ENCODE measurements at regions not wholly inside any gene's neighbourhood (a gene's known extent, or its start where the extent isn't known, plus 50 kb on each side); places are given as distances from the start of the nearest gene placed in this dataset.
"Not testable (repeated sequence)": the region's sequence is repeated elsewhere in the genome, so short reads cannot be mapped to it uniquely, and the experiment has no call there.

DNA sequence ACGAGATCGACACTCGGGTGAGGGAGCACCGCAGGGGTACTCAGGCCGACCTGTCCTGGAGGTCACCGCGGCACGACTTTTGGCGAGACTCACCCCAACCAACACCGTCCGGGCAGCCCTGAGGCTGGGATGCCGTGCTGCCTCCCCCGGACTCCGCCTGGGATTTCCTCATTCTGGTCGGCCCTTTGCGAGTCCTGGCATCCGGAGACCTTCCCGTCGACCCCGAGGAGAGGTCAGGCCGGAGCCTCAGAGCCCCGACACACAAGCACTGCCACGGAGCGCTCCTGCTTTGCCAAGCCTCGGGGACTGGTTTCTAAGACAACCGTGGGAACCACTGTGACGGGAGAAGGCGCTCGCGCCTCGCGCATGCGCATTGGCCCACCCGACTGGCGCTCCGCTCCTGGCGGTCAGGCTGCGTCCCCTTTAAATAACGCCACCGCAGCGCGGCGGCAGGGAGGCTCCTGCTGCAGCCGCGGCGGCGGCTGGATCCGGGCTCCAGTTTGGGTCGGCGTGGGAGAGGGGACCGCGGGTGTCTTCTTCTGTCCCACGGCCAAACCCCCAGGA is 166.4 kb upstream of the ZNF337 start:
- peak; percentile 87 for DNase-seq

DNA sequence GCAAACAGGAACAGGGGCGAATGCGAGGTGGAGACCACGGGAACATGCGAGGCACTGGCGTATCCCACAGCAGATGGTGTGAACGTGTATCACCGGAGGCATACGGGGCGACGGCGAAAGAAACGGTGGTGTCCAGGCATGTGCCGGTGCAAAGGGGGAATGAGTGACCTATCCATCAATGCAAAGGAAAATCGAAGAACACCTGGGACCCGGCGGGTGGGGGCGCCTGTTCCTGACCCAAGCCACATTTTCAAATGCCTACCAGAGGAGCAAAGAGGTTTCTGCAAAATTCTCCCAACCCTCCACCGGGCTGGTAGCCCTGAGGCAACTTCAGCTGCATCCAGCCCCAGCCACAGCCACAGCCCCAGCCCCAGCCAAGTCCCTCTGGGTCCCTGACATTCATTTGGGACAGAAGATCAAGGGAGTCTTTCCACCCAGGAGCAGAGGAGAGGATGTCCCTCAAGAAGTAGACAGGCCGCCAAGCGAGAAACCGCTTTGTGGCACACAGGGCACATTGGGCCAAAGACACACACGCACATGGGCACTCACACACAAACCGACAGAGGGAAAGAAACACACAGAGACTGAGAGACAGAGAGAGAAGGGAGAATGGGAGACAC is 164.0 kb upstream of the ZNF337 start:
- DNase-seq: no peak

DNA sequence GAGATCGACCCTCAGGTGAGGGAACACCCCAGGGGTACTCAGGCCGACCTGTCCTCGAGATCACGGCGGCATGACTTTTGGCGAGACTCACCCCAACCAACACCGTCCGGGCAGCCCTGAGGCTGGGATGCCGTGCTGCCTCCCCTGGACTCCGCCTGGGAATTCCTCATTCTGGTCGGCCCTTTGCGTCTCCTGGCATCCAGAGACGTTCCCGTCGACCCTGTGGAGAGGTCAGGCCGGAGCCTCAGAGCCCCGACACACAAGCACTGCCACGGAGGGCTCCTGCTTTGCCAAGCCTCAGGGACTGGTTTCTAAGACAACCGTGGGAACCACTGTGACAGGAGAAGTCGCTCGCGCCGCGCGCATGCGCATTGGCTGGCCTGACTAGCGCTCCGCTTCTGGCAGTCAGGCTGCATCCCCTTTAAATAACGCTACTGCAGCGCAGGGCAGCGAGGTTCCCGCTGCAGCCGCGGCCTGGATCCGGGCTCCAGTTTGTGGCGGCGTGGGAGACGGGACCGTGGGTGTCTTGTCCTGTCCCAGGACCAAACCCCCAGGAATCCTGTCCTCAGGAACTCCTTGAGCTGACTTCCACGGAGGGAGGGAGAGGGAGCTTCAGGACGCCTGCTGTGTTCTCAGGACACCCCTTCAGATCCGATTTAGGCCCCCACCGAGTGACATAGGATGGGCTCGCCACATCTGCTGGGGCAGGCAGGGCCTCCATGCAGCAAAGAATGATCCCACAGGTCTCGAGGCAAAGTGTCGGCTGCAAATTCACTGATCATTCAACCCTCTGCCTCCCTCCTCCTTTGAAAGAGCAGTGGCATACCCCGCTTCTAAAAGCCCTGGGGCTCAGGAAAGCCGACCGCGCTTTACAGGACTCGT is 163.2 kb upstream of the ZNF337 start:
- peak; percentile 84 for DNase-seq

DNA sequence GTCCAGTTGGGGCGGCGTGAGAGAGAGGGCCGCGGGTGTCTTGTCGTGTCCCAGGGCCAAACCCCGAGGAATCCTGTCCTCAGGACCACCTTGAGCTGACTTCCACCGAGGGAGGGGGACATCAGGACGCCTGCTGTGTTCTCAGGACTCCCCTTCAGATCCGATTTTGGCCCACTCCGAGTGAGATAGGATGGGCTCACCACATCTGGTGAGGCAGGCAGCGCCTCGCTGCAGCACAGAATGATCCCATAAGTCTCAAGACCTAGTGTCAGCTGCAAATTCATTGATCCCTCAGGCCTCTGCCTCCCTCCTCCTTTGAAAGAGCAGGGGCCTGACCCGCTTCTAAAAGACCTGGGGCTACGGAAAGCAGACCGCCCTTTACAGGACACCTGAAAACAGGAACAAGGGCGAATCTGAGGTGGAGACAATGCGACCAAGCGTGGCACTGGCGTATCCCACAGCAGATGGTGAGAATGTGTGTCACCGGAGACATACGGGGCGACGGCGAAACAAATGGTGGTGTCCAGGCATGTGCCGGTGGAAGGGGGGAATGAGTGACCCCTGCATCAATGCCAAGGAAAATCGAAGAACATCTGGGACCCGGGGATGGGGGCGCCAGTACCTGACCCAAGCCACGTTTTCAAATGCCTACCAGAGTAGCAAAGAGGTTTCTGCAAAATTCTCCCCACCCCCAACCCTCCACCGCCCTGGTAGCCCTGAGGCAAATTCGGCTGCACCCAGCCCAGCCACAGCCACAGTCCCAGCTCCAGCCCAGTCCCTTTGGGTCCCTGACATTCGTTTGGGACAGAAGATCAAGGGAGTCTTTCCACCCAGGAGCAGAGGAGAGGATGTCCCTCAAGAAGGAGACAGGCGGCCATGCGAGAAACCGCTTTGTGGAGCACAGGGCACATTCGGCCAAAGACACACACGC is 162.1 kb upstream of the ZNF337 start:
- no peak for DNase-seq

DNA sequence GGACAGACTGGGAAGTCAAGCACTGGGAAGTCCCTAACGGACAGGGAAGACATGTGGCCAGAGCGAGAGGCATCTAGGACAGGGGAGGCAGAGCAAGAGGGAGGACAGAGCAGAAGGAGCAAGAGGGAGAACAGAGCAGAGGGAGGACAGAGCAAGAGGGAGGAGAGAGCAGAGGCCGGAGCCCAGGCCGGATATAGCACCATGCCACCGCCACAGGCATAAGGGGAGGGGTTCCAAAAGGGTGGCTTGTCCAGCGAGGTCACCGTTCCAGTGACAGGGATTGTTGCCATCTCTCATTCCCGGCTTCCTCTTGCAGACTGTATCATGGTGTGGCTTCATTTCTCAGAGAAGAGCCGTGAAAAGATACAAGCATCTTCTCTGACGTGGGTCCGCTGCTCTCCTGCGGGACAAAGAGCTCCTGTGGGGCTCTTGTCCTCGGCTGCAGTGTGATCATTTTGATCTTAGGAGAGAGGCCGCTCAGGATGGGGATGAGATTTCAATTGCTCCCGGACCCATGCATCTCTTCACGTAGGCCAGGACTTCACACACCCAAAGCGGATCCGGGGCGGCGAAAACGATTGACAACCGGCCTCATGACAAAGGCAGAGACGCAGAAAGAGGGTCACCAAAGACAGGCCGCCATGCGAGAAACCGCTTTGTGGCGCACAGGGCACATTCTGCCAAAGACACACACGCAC is 160.6 kb upstream of the ZNF337 start:
- not testable (repeated sequence) for DNase-seq

DNA sequence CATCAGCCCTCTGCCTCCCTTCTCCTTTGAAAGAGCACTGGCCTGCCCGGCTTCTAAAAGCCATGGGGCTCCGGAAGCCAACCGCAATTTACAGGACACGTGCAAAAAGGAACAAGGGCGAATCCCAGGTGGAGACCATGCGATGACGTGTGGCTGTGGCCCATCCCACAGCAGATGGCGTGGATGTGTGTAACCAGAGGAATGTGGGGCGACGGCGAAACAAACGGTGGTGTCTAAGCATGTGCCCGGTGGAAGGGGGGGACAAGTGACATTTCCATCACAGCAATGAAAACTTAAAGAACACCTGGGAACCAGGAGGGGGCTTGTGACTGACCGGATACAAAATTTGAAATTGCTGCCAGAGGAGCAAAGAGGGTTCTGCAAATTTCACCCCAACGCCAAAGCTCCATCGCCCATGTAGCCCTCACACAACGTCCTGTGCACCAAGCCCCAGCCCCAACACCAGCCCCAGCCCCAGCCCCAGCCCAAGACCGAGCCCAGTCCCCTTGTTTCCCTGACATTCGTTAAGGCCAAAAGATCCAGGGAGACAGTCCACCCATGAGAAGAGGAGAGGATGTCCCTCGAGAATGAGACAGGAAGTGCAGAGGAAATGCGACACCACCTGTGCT is 159.7 kb upstream of the ZNF337 start:
- no peak for DNase-seq

DNA sequence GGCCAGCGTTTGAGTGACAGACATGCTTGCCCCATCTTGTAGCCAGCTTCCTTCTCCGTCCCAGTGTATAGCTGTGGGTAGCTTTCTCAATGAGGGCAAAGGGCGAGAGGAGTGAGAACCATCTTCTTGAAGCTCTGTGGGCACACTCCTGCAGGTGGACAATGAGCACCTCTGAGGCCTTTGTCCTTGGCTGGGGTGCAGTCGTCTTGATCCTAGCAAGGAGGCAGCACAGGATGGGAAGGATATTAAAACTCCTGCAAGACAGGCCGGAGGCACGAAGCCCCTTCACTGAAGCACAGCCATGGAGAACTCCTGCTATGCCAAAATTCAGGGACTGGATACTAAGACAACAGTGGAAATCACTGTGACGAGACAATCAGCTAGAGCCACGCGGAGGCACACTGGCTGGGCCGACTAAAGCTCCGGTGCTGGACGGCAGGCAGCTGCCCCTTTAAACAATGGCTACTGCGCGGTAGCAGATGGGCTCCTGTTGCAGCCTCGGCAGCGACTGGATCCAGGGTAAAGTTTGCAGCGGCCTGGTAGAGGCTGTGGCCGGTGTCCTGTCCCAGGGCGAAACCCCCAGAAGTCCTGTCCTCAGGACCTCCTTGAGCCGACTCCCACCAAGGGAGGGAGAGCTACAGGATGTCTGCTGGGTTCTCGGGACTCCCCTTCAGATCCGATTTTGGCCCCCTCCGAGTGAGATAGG is 159.0 kb upstream of the ZNF337 start:
- DNase-seq: not testable (repeated sequence)

DNA sequence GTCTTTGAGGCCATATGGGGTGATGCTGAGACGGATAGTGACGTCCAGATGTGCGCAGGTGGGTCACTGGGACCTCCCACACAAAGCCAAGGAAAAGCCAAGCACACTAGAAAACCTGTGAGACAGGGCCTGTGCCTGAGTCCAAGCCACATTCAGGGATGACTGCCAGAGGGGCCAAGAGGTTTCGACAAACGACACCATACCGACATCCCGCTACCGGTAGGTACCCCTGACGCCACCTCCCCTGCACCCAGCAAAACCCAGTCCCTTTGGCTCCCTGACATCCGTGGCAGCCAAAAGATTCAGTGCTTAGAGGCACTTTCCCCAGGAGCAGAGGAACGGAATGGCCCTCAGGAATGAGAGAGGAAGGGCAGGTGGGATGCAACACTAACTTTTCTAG is 158.0 kb upstream of the ZNF337 start:
- not testable (repeated sequence) for DNase-seq

DNA sequence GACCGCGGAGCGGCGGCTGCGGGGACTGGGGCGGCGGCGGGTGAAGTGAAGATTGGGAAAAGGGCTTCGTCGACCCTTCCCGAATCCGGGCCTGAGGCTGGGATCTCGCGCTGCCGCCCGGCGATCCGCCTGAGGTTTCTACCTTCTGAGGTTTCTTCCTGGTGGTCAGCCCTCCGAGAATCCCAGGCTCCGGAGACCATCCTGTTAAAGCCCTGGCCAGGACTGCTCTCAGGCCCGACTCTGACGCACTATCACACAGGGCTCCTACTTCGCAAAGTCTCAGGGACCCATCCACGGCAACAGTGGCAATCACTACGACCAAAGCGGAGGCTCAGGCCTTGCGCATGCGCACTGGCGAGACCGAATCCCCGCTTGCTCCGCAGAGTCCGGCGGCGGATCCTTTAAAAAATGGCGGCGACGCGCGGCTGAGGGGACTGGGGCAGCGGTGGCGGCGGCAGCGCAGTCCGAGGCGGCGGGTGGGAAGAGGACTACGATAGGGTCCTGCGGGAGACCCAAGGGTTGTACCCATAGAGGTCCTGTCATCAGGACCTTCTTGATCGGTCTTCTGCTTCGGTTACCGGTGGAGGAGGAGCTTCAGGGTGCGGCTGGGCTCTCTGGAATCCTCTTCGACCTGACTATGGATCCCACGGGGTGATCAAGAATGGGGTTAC is 157.2 kb upstream of the ZNF337 start:
- peak; percentile 87 for DNase-seq

DNA sequence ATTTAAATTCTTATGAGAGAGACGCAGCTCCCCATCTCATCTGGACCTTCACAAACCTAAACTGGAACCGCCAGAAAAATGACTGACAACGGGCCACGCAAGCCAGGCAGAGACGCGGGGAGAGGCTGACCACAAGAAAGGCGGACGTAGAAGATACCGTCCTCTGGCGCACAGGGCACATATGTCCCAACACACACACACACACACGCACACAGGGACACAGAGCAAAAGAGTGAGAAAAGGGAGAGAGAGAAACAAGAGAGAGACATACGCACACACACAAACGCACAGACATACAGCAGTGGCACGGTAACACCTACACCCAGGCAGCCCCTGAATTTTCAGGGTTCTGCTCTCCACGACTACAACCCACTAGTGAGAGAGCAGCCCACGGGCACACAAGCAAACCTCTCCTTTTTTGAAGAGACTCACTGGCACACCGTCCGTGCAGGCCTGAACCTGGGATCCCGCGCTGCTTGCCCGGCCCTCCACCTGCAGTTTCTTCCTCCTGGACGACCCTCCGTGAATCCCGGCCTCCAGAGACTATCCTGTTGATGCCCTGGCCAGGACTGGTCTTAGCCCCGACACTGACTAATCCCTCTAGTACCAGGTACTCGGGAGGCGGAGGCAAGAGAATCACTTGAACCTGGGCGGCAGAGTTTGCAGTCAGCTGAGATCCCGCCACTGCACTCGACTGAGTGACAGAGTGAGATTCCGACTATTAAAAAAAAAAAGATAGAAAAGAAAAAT is 156.5 kb upstream of the ZNF337 start:
- peak; percentile 26 for DNase-seq

DNA sequence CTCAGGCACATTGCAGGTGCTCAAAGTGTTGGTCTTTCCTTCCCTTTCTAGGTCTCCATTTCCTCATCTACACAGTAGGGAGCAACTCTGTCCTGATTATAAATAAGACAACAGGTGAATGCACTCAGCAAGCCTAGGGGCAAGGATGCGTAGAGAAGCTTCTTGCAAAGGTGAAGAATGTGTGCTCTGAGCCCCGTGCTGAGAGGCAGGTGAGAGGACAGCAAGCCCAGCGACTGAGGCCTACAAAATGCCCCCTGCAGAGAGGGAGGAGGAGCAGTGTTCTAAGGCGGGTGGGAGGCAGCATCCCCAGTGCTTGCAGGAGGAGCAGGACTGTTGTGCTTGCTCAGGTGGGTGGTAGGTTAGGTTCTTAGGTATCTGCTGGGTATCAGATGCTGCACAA is 153.5 kb upstream of the ZNF337 start:
- DNase-seq: not testable (repeated sequence)

DNA sequence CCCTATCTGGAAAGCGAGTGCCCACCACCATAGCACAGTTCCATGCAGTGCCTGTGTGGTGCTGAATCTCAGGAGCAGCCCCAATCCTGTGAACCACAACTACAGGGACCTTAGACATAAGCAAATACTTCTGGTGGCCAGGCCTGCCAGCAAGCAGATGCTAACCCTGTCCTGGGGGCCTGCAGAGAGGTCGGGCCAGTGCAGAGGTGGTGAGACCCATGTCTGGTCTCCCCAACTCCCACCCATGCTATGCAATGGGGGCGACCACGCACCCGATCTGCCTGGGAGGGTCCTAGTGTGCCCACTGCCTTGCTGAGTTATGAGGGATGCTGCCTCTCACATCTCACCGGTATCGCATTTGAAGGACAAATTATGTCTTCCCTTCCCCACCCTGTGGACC is 151.6 kb upstream of the ZNF337 start:
- no peak for DNase-seq

DNA sequence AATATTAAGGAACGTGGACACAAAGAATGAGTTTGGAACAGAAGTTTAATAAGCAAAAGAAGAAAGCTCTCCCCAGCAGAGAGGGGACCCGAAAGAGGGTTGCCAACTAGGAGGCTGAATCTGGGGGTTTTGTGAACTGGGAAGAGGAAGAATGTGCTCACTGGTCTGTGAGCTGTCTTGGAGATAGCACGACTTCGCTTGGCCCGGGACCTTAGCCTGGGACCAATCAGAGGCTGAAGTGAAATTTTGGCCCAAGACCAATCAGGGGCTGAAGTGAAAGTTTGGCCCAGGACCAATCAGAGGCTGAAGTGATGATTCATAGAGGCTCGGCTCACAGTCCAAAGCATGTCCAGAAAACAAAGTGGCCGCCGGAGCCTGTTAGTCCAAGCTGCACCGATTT is 148.0 kb upstream of the ZNF337 start:
- DNase-seq: not testable (repeated sequence)

DNA sequence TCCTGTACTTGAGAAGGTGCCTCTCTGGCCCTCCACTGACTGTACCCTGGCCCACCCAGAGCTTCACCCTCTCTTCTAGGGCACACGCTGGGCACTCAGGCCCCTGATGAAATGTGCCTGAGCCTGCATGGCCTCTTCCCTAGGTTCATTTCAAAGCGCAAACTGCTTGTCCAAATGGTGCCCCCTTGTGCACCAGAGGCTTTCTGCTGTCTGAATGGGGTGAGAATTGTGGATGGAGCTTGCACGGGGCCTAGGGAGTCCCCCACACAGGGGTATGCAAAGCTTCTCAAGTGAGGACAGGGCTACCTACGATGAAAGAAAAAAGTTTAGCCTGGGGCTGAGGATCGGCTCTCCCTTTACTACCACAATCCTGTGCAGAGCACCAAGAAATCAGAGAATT is 116.9 kb upstream of the ZNF337 start:
- DNase-seq: not testable (repeated sequence)

DNA sequence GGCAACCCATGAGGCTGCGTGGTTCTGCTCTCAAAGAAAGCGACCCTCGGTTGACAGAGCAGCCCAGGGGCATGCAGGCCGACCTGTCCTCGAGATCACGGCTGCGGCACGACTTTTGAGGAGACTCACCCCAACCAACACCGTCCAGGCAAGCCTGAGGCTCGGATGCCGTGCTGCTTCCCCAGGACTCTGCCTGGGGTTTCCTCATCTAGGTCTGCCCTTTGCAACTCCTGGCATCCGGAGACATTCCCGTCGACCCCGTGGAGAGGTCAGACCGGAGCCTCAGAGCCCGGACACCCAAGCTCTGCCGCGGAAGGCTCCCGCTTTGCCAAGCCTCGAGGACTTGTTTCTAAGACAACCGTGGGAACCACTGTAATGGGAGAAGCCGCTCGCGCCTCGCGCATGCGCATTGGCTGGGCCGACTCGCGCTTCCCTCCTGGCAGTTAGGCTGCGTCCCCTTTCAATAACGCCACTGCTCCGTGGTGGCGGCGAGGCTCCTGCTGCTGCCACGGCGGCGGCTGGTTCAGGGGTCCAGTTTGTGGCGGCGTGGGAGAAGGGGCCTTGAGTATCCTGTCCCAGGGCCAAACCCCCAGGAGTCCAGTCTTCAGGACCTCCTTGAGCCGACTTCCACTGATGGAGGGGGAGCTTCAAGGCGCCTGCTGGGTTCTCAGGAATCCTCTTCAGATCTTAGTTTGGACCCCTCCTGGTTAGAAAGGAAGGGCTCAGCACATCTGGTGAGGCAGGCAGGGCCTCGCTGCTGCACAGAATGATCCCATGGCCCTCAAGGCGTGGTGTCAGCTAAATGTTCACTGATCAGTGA is 101.7 kb upstream of the ZNF337 start:
- DNase-seq: not testable (repeated sequence)

DNA sequence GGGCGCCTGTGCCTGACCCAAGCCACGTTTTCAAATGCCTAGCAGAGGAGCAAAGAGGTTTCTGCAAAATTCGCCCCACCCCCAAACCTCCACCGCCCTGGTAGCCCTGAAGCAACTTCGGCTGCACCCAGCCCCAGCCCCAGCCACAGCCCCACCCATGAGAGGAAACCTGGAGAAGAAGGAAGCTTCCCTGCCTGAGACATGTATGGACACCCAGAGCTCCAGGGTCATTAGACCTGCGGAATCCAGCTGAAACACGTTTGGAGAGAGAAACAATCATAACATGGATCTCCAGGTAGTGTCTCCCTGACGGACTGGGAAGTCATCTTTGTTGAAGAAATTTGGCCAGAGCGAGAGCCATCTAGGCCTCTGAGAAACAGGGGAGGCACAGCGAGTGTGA is 100.4 kb upstream of the ZNF337 start:
- not testable (repeated sequence) for DNase-seq

DNA sequence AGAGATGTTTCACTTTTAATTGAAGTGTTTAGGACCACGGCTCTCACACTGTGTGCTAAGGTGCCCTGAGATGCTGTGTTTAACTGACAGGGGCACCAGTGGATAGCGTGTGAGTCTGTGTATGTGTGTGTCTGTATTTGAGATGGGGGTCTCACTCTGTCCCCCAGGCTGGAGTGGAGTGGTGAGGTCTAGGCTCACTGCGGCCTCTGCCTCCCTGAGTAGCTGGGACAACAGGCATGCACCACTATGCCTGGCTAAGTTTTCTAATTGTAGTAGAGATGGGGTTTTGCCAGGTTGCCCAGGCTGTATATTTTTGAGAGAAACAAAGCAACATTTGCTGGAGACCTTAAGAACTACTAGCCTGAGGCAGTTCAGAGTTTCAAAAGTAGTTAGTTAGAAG is 80.6 kb upstream of the ZNF337 start:
- DNase-seq: not testable (repeated sequence)

DNA sequence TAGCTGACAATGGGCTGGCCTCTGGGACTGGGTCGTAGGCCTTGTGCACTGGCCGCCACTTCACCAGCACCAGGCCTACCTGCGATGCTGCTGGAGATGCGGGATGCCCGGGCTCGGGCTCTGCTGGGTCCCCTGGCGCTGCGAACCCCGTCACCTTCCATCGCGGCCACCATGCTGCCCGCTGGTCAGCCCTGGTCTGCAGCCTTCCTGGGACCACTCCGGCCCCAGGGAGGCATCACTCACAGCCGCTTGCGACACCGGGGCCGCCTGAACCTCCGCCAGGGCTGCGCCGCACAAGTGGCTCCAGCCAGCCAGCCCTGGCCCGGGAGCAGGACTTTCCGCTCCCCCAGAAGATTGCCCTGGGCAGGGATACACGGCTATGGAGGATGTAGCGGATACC is 78.1 kb upstream of the ZNF337 start:
- not testable (repeated sequence) for DNase-seq

DNA sequence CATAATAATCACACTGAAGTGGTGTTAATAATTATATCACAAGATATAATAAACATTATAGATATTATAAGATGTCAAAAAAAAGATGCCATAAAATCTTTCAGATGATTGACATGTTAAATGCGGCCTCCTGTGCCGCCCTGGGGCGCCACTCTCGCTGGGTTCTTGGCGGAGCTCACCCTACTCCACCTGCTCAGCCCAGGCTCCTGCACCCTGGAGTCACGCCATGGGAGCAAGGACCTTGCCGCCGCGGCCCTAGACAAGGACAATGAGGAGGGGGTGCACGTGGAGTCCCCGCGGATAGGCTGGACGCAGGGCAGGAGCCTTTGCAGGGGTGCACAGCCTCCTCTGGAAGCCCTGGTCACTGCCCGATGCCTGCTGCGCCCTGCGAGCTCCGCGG is 77.5 kb upstream of the ZNF337 start:
- DNase-seq: not testable (repeated sequence)
